ENCODE measurements at regions not wholly inside any gene's neighbourhood (a gene's known extent, or its start where the extent isn't known, plus 50 kb on each side); places are given as distances from the start of the nearest gene placed in this dataset.
A peak's percentile ranks its signal among the peaks of the same experiment; 100 is the strongest.
"Not testable (repeated sequence)": the region's sequence is repeated elsewhere in the genome, so short reads cannot be mapped to it uniquely, and the experiment has no call there.

GRCh38 chr1:119254067-119254720, 113.7 kb upstream of the WARS2 start:
- no peak for DNase-seq

- DNase-seq: not testable (repeated sequence)
These were observed 112.5 kb upstream of the HAO2 start for GRCh38 chr1:119256089-119256488.

GRCh38 chr1:119260506-119260905, 108.1 kb upstream of the HAO2 start:
- DNase-seq: no peak

DNA sequence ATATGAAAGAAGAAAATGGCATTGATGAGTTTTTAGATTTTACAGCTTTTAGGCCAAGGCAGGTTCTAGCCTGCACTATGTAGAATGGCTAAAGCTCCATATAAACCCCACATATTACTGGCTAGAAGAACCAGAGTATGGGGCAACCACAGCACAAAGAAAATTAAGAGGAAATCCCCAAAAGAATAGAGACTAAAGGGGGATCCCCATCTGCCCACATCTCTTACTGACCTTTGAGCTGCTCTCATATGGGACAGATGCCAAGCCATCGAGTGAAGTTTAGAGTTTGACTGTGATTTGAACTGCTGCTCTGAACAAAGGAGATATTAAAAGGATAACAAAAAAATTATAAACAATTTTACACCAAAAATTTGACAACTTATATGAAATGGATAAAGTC, 102.2 kb upstream of the HAO2 start:
- DNase-seq: no peak

GRCh38 chr1:119266858-119267257, 101.7 kb upstream of the HAO2 start:
- no peak for DNase-seq

GRCh38 chr1:119267288-119267687, 101.3 kb upstream of the HAO2 start:
- DNase-seq: not testable (repeated sequence)

GRCh38 chr1:119268879-119269278, 99.7 kb upstream of the HAO2 start:
- no peak for DNase-seq

- peak; percentile 31 for DNase-seq
These were observed 93.1 kb upstream of the HAO2 start for GRCh38 chr1:119275145-119276134.

- no peak for DNase-seq
These were observed 92.0 kb upstream of the HAO2 start for GRCh38 chr1:119276558-119276957.

DNA sequence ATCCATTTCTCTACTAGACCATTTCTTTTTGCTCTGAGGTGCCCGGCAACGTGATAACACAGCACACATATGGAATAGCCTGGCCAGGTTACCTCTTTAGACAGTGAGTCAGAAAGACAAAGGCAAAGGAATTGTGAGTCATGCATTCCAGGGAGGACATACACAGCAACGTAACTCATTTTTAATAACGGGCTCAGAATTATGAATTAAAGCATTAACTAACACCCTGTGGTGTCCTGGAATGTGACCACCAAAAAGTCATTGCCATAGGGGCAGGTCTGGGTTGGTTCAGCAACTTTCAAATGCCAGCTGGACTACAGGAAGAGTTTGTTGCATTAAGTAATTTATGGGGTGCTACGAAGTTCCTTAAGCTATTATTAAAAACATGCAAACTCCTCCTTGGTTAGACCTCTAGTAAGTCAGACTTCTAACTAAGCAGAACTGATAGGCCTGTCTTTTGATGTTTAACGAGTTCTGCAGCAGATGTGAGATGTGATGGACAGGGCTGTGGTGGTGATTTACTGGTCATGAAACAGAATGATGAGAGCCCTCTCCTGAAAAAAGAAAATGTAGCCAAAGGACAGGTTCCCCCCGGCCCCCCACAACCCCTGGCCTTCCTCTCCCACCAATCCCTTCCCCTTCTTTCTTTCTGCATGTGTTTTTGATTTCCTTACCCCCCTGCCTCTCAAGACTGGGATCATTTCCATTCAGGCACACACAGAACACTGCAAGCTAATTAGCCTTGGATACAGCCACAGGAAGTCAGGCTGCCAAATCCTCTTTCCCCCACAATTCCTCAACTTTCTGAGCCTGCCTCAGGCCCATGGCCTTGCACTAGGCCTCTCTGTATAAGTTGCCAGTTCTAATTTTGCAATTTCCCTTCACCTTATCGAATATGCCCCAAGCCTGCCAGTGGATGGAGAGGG, 88.9 kb upstream of the HAO2 start:
- no peak for DNase-seq

DNA sequence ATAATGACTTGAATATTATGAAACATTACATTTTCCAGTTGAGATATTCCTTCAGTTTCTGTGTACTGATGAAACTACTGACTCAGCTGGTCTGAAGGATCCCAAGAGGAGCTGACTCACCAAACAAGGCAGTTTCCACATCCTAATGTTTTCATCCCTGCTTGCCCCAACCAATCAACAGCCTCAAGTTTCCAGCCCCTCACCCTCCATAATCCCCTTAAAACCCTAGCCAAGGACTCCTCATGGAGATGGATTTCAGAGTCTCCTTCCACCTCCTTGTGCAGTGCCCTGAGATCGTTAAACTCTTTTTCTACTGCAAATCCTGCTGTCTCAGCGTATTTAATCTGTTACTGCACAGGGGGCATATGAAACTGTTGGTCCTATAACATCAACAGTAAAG, 83.1 kb upstream of the HAO2 start:
- DNase-seq: no peak

DNA sequence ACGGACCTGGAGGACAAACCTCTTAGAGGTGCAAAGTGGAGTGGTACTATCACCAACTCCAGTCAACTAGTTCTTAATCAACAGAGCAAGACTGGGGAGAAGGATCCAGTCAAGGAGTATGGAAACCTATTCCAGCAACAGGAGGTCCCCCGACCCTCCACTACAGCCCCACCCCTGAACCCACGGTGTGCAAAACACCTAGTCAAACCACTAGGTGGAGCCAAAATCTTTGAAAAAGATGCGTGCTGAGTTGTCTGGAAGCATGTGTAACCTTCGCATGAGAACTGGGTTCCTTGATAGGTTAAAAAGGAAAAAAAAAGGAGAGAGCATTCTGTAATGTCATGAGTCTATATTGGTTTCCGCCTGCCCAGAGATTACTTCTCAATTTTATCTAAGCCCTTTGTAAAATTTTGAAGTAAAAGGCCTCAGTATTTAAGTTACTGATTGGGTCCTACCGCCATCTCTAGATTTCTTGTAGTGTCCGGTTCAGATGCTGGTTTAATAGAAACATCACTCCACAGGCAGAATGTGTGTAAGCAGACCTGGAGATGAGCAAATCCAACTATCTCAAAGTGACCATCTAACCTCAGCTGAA, 81.9 kb upstream of the HAO2 start:
- peak; percentile 8 for DNase-seq

DNA sequence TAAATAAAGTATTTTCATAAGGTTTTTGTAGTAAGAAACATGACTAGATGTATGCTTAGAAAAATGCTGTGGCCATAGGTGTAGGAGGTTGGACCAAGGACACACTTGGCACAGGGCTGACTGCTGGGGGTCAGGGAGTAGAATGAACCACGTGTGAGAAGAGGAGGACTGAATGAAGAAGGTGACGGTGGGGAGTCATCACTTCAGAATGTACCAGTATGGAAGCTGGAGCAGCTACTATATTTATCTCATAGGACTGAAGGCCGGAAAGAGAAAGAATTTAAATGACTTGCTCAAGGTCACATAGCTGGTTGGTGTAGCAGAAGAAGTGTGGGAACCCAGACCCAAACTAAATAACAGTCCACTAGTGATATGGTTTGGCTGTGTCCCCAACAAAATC, 79.8 kb upstream of the HAO2 start:
- DNase-seq: no peak

DNA sequence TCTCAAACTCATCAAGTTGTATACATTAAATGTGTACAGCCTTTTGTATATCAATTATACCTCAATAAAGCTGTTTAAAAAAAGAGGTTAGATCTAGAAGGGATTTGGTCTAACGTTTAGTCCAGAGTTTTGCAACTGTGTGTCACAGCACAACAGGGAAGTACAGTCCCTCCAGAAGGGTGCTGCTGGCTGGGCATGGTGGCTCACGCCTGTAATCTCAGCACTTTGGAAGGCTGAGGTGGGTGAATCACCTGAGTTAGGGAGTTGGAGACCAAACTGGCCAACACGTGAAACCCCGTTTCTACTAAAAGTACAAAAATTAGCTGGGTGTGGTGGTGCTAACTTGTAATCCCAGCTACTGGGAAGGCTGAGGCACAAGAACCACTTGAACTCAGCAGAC, 78.3 kb upstream of the HAO2 start:
- DNase-seq: no peak

- no peak for DNase-seq
These were observed 76.9 kb upstream of the HAO2 start for GRCh38 chr1:119291611-119292206.

DNA sequence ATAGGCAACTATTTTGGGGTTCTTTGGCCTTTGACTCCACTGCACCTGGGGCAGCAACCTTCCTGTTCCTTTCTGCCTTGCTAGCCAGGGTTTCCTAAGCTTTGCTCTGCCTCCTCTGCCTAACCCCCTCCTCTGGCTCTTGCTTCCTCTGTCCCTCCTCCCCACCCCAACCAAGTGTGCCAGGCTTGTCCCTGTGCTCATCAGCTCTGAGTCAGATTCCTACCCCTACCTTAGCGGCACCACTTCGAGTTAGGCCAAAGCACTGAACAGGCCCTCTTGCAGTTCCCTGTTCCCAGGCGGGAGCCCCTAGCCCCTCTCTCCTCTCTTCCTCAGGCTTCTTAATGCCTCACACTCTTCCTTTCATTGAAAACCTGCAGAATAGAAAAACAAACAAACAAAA, 74.8 kb upstream of the HAO2 start:
- no peak for DNase-seq

DNA sequence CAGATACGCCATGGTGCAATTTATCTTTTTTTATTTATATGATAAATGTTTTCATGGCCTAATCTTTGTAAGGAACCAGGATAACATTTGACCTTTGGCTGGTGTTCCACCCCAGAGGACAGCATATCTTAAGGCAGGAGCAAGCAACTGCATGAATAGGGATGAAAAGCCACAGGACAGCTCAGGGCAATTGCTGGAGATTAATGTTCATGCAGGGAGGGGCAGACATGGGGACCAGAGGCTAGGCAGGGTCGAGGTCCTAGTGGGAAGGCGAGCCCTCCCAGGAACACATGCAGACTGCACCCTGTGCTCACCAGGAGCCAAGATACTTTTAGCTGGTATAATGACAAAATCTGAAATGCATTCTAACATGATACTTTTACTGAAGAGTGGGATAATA, 74.4 kb upstream of the HAO2 start:
- DNase-seq: no peak

- no peak for DNase-seq
These were observed 73.9 kb upstream of the HAO2 start for GRCh38 chr1:119294722-119295121.

DNA sequence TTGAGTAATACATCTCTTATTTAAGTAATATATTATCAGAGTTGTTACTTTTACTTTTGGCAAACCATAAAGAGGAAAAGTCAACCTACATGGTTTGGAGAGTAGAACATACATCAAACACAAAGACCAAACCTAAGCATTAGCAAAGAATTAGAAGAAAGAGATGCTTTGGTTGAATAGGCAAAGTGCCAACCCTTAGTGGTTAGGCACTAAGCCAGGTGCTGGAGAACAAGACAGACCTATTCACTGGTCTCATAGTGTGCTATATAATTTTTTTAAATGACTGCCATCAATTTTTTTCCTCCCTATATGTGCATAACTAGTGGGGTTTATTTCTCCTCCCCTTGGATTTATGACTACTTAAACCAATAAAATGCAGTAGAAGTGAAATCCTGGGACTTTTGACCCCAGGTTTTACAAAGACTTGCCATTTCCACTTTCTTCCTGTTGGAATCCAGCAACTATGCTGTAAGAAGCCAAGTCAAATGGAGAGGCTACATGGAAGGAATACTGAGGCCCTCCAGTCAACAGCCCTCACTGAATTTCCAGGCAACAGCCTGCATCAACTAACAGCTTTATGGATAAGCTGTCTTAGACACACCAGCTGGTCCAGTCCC, 69.8 kb upstream of the HAO2 start:
- DNase-seq: no peak

GRCh38 chr1:119302011-119302410, 66.6 kb upstream of the HAO2 start:
- DNase-seq: no peak

DNA sequence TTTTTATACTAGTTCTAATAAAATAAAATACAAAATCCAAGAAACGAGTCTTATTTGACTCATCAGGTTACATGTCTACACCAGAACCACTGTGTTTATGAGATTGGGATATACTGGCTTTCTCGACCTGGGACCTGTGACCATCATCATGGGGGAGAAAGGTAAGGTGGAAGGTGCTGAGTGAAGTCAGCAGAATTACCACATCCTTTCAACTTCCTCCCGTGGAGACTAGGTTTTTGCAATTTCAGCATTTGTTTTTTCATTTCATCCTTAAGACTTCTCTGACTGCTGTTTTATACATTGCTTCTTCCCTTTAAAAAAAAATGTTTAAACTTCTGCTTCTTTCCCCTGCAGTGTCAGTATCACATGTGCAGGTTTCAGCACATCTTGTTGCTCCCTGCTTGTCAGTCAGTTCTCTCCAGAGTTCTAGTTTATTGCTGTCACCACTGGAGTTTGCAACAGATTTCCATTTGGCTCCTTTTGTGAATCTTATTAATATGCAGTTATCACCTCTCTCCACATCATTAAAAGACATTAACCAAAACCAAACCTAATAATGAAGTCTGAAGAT, 60.4 kb upstream of the HAO2 start:
- DNase-seq: no peak
